Keratinocyte (primary cell): ENCODE measurements at regions not wholly inside any gene's neighbourhood (a gene's known extent, or its start where the extent isn't known, plus 50 kb on each side); places are given as distances from the start of the nearest gene placed in this dataset.

ENCODE experiments used
- DNase-seq: peaks from one replicate; pipeline ENCODE4 v3.0.0-alpha.2; 2011; ENCODE audit warnings: low read depth, missing footprints, low spot score
- FAIRE-seq: peaks from 2 replicates; lab custom pipeline; 2011; peaks lifted over from hg19 to GRCh38; lab: Jason Lieb, UNC
- H2AFZ ChIP-seq: 2 replicates; pipeline ENCODE4 v1.6.0; 2012; ENCODE audit warnings: low read length, control low read depth, inconsistent platforms; ENCODE audit not compliant: control insufficient read depth
- H3K27ac ChIP-seq: 2 replicates; pipeline ENCODE4 v1.5.1; 2011; ENCODE audit warnings: low read length; ENCODE audit not compliant: control insufficient read depth, insufficient read depth
- H3K27me3 ChIP-seq: 3 replicates; pipeline ENCODE4 v1.6.0; 2011; ENCODE audit warnings: low read length; ENCODE audit not compliant: control insufficient read depth, insufficient read depth; ENCODE audit errors: extremely low read depth
- H3K36me3 ChIP-seq, 2 experiments: 2 replicates in 1 of 2; 3 replicates in 1 of 2; pipeline ENCODE4 v1.5.1; 2011; ENCODE audit warnings: low read length in 2 of 2, mild to moderate bottlenecking in 1 of 2; ENCODE audit not compliant: control insufficient read depth in 2 of 2, insufficient read depth in 2 of 2; ENCODE audit errors: extremely low read depth in 1 of 2
- H3K4me1 ChIP-seq: 3 replicates; pipeline ENCODE4 v1.5.1; 2011; ENCODE audit warnings: low read length; ENCODE audit not compliant: control insufficient read depth, insufficient read depth; ENCODE audit errors: extremely low read depth
- H3K4me2 ChIP-seq: 3 replicates; pipeline ENCODE4 v1.6.0; 2011; ENCODE audit warnings: low read depth, low read length; ENCODE audit not compliant: control insufficient read depth, insufficient read depth; ENCODE audit errors: extremely low read depth
- H3K4me3 ChIP-seq, 3 experiments: fragments of 200-600 bp in 1 of 3; sonication (generic) in 1 of 3; 2 replicates in 2 of 3; 3 replicates in 1 of 3; pipeline ENCODE4 v1.5.1; 2011 to 2016; ENCODE audit warnings: low read length in 3 of 3, mild to moderate bottlenecking in 3 of 3, control low read depth in 2 of 3, inconsistent platforms in 1 of 3, low read depth in 1 of 3, mixed read lengths in 1 of 3, mixed run types in 1 of 3, moderate library complexity in 1 of 3; ENCODE audit not compliant: control insufficient read depth in 2 of 3, insufficient read depth in 2 of 3; ENCODE audit errors: extremely low read depth in 1 of 3
- H3K79me2 ChIP-seq: 2 replicates; pipeline ENCODE4 v1.6.0; 2012; ENCODE audit warnings: low read length; ENCODE audit not compliant: control insufficient read depth, insufficient read depth
- H3K9ac ChIP-seq: 3 replicates; pipeline ENCODE4 v1.6.0; 2011; ENCODE audit warnings: low read length; ENCODE audit not compliant: control insufficient read depth, insufficient read depth; ENCODE audit errors: extremely low read depth
- H3K9me1 ChIP-seq: 3 replicates; pipeline ENCODE4 v1.6.0; 2011; ENCODE audit warnings: low read length; ENCODE audit not compliant: control insufficient read depth, insufficient read depth; ENCODE audit errors: extremely low read depth
- H3K9me3 ChIP-seq: 2 replicates; pipeline ENCODE4 v1.5.1; 2012; ENCODE audit warnings: low read depth, low read length; ENCODE audit not compliant: control insufficient read depth
- H4K20me1 ChIP-seq: 3 replicates; pipeline ENCODE4 v1.6.0; 2011; ENCODE audit warnings: low read length; ENCODE audit not compliant: control insufficient read depth, insufficient read depth; ENCODE audit errors: extremely low read depth
- EZH2 ChIP-seq: IDR thresholded peaks from one replicate; pipeline ENCODE4 v1.6.1; 2012; ENCODE audit warnings: inconsistent platforms, mild to moderate bottlenecking, low read length, moderate library complexity
- dilution Hi-C: fragments of 300-500 bp; cut with MboI; formaldehyde crosslinking; loops from one replicate; pipeline ENCODE4 v1.7.0; 2020; ENCODE audit warnings: low sequenced_read_pairs; ENCODE audit not compliant: extremely low pct_ligation_motif_present
- TF ChIP-seq, protein P1 (sequence below), 3 experiments: IDR thresholded peaks in 1 of 3; conservative IDR thresholded peaks in 1 of 3; optimal IDR thresholded peaks in 1 of 3; 2 replicates in 2 of 3; 3 replicates in 1 of 3; pipeline versions ENCODE3 to v1.5.1; 2011; ENCODE audit warnings: low read length in 3 of 3, mild to moderate bottlenecking in 3 of 3, moderate library complexity in 2 of 3, control low read depth in 1 of 3, inconsistent platforms in 1 of 3; ENCODE audit not compliant: insufficient read depth in 2 of 3; ENCODE audit errors: extremely low read depth in 1 of 3

DNA sequence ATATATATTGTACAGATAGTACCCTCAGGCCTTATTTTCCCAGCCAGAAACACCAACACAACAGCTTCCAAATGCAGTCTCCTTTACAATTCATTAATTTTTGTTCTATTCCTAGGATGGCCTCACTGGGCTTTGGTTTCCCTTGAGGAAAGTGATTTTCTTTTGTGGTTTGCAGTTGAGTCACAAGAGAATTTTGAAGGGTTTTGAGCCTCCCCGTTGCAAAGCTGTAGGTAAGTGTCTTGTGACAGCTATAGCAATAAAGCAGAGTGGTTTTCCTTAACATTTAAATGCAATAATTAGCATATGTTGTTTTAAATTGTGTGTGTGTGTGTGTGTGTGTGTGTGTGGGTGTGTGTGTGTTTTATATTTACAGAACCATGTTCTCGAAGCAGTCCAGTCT lies 54.1 kb upstream of the WDR17 start:
- H3K79me2 ChIP-seq: no peaks in the 10 kb centered on the region
- no peaks in the 10 kb centered on the region for H3K9me1 ChIP-seq
- no peaks in the 10 kb centered on the region for H3K4me1 ChIP-seq
- H3K36me3 ChIP-seq: no peaks in the 10 kb centered on the region
- no peak overlapping the region for H3K9ac ChIP-seq
- dilution Hi-C loops: no loop called here
- DNase-seq (no peak), FAIRE-seq (no peak)
- no peak overlapping the region for H3K4me2 ChIP-seq
- H3K4me3 ChIP-seq: no peak overlapping the region
- H3K9me3 ChIP-seq: no peaks in the 10 kb centered on the region
- no peak for TF ChIP-seq EZH2
- TF ChIP-seq, protein P1, sequence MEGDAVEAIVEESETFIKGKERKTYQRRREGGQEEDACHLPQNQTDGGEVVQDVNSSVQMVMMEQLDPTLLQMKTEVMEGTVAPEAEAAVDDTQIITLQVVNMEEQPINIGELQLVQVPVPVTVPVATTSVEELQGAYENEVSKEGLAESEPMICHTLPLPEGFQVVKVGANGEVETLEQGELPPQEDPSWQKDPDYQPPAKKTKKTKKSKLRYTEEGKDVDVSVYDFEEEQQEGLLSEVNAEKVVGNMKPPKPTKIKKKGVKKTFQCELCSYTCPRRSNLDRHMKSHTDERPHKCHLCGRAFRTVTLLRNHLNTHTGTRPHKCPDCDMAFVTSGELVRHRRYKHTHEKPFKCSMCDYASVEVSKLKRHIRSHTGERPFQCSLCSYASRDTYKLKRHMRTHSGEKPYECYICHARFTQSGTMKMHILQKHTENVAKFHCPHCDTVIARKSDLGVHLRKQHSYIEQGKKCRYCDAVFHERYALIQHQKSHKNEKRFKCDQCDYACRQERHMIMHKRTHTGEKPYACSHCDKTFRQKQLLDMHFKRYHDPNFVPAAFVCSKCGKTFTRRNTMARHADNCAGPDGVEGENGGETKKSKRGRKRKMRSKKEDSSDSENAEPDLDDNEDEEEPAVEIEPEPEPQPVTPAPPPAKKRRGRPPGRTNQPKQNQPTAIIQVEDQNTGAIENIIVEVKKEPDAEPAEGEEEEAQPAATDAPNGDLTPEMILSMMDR (optimal IDR thresholded peaks at IDR 0.05 in 1 of 3, IDR thresholded peaks at IDR 0.05 in 1 of 3, conservative IDR thresholded peaks at IDR 0.05 in 1 of 3; ENCODE audit: extremely low read depth in 1 of 3, insufficient read depth in 2 of 3, low read length in 3 of 3): no peak
- no peak overlapping the region for H3K27ac ChIP-seq
- H4K20me1 ChIP-seq: no peaks in the 10 kb centered on the region
- no peaks in the 10 kb centered on the region for H3K27me3 ChIP-seq
- H2AFZ ChIP-seq: no peak overlapping the region

GRCh38 chr4:176013476-176014247 lies 52.0 kb upstream of the WDR17 start:
- H3K4me2 ChIP-seq: no peak overlapping the region
- no peaks in the 10 kb centered on the region for H3K9me1 ChIP-seq
- dilution Hi-C loops: no loop called here
- no peak overlapping the region for H2AFZ ChIP-seq
- H3K27ac ChIP-seq: no peak overlapping the region
- H3K4me3 ChIP-seq: no peak overlapping the region
- no peaks in the 10 kb centered on the region for H3K27me3 ChIP-seq
- no peaks in the 10 kb centered on the region for H3K36me3 ChIP-seq
- H3K9me3 ChIP-seq: no peaks in the 10 kb centered on the region
- H3K4me1 ChIP-seq: no peaks in the 10 kb centered on the region
- FAIRE-seq: no peak
- no peak overlapping the region for H3K9ac ChIP-seq
- TF ChIP-seq, protein P1 (optimal IDR thresholded peaks at IDR 0.05 in 1 of 3, IDR thresholded peaks at IDR 0.05 in 1 of 3, conservative IDR thresholded peaks at IDR 0.05 in 1 of 3; ENCODE audit: extremely low read depth in 1 of 3, insufficient read depth in 2 of 3, low read length in 3 of 3): no peak
- TF ChIP-seq EZH2: no peak
- no peak for DNase-seq
- H4K20me1 ChIP-seq: no peaks in the 10 kb centered on the region
- no peaks in the 10 kb centered on the region for H3K79me2 ChIP-seq
